GM12878 (cell line): ENCODE measurements at regions not wholly inside any gene's neighbourhood (a gene's known extent, or its start where the extent isn't known, plus 50 kb on each side); places are given as distances from the start of the nearest gene placed in this dataset.

Experiments
- ATAC-seq: fragments of 200-7000 bp; cut with Tn5 transposase; 3 replicates; pipeline ENCODE4 v1.9.1; 2020; ENCODE audit warnings: mild to moderate bottlenecking, moderate library complexity
- BruUV-seq: library from RNA; stranded (reverse); fragments of 400-500 nt; replicated peaks from 2 replicates; lab custom pipeline; 2021; lab: Mats Ljungman, UMichigan
- CTCF ChIA-PET: fragments of 300-600 bp; sonication (Branson Sonifier 250); formaldehyde crosslinking; extraction: SDS; loops from one replicate; lab custom pipeline; 2021; ENCODE audit warnings: inconsistent platforms; lab: Yijun Ruan, JAX
- POLR2A ChIA-PET: fragments of 350-600 bp; formaldehyde crosslinking; extraction: SDS; loops from one replicate; lab custom pipeline; 2021; ENCODE audit warnings: inconsistent platforms; lab: Charles Lee
- RAD21 ChIA-PET: fragments of 300-600 bp; sonication (Branson Sonifier 250); formaldehyde crosslinking; loops from one replicate; lab custom pipeline; 2023; ENCODE audit warnings: antibody characterized with exemption; ENCODE audit not compliant: unreplicated experiment; lab: Charles Lee
- SMC1A ChIA-PET: fragments of 300-600 bp; sonication (Branson Sonifier 250); formaldehyde crosslinking; loops from one replicate; lab custom pipeline; 2023; ENCODE audit not compliant: unreplicated experiment, uncharacterized antibody; lab: Charles Lee
- DNase-seq: peaks from one replicate; pipeline ENCODE4 v3.0.0-alpha.2; 2011; ENCODE audit warnings: low read depth, low spot score
- FAIRE-seq: peaks from 3 replicates; lab custom pipeline; 2011; peaks lifted over from hg19 to GRCh38; lab: Jason Lieb, UNC
- H2AFZ ChIP-seq: 2 replicates; pipeline ENCODE4 v1.6.0; 2011; ENCODE audit warnings: low read depth, low read length, control low read depth; ENCODE audit not compliant: control insufficient read depth
- H3K27ac ChIP-seq: 2 replicates; pipeline ENCODE4 v1.5.1; 2011; ENCODE audit warnings: control low read depth; ENCODE audit not compliant: control insufficient read depth, insufficient read depth
- H3K27me3 ChIP-seq, 2 experiments: replicated peaks in 1 of 2; 2 replicates each; pipeline versions ENCODE4 v1.6.0 to v1.6.1; 2011; ENCODE audit warnings: low read length in 1 of 2; ENCODE audit not compliant: control insufficient read depth in 2 of 2, insufficient read depth in 2 of 2
- H3K36me3 ChIP-seq, 2 experiments: 2 replicates each; pipeline ENCODE4 v1.5.1; 2011; ENCODE audit warnings: low read length in 1 of 2; ENCODE audit not compliant: control insufficient read depth in 2 of 2, insufficient read depth in 2 of 2
- H3K4me1 ChIP-seq: 2 replicates; pipeline ENCODE4 v1.6.1; 2011; ENCODE audit warnings: mild to moderate bottlenecking, low read length, moderate library complexity, mixed read lengths; ENCODE audit not compliant: control insufficient read depth, insufficient read depth
- H3K4me2 ChIP-seq: 2 replicates; pipeline ENCODE4 v1.6.0; 2011; ENCODE audit warnings: control low read depth; ENCODE audit not compliant: control insufficient read depth, insufficient read depth
- H3K4me3 ChIP-seq: fragments of 200-600 bp; sonication (generic); 2 replicates; pipeline ENCODE4 v1.5.1; 2016
- H3K79me2 ChIP-seq: 2 replicates; pipeline ENCODE4 v1.6.0; 2011; ENCODE audit warnings: low read length; ENCODE audit not compliant: control insufficient read depth, insufficient read depth
- H3K9ac ChIP-seq: 2 replicates; pipeline ENCODE4 v1.8.0; 2011; ENCODE audit warnings: low read length, control low read depth, mixed read lengths; ENCODE audit not compliant: control insufficient read depth, insufficient read depth
- H3K9me3 ChIP-seq: replicated peaks from 3 replicates; pipeline ENCODE4 v1.5.1; 2011; ENCODE audit warnings: mild to moderate bottlenecking, low read length; ENCODE audit not compliant: control insufficient read depth, insufficient read depth
- H4K20me1 ChIP-seq: 2 replicates; pipeline ENCODE4 v1.6.0; 2011; ENCODE audit not compliant: control insufficient read depth, insufficient read depth
- CTCF ChIP-seq, 3 experiments: IDR thresholded peaks in 2 of 3; conservative IDR thresholded peaks in 1 of 3; 2 replicates each; pipeline ENCODE4 v1.5.1; 2011; ENCODE audit warnings: low read depth in 3 of 3, low read length in 3 of 3, mild to moderate bottlenecking in 3 of 3, control low read depth in 2 of 3, moderate library complexity in 2 of 3, inconsistent platforms in 1 of 3, mixed read lengths in 1 of 3; ENCODE audit not compliant: control insufficient read depth in 2 of 3, insufficient read depth in 1 of 3; ENCODE audit errors: extremely low read depth in 1 of 3
- EP300 ChIP-seq, 2 experiments: fragments of 150-350 bp in 1 of 2; IDR thresholded peaks; 2 replicates each; pipeline ENCODE4 v1.6.1; 2011 to 2012; ENCODE audit warnings: low read depth in 2 of 2, low read length in 2 of 2, borderline replicate concordance in 1 of 2, improper control_type of control experiment in 1 of 2, inconsistent platforms in 1 of 2; ENCODE audit not compliant: control insufficient read depth in 1 of 2
- FOS ChIP-seq: IDR thresholded peaks from 3 replicates; pipeline ENCODE4 v1.6.1; 2011; ENCODE audit warnings: borderline replicate concordance; ENCODE audit not compliant: insufficient read length; ENCODE audit errors: extremely low read depth
- NR2F1 ChIP-seq: fragments of 450-650 bp; conservative IDR thresholded peaks from 2 replicates; pipeline ENCODE4 v1.6.1; 2017; ENCODE audit warnings: mild to moderate bottlenecking
- ZBTB33 ChIP-seq: fragments of 450-650 bp; IDR thresholded peaks from 2 replicates; pipeline ENCODE4 v1.6.1; 2017; ENCODE audit warnings: mild to moderate bottlenecking
- whole genome bisulfite sequencing: methylation state at CpG from one replicate; pipeline ENCODE4 v1.1.6; 2016; ENCODE audit warnings: low lambda C conversion rate; ENCODE audit not compliant: insufficient replicate concordance, insufficient coverage; ENCODE audit errors: missing lambda C conversion rate; 5-methylcytosine and 5-hydroxymethylcytosine counted together
- in situ Hi-C: fragments of 300-500 bp; cut with MboI; formaldehyde crosslinking; loops from 9 replicates; pipeline ENCODE4 v1.14.3; 2018; ENCODE audit warnings: mixed read lengths
- intact Hi-C: fragments of 100-400 bp; cut with micrococcal nuclease; formaldehyde crosslinking; loops from one replicate; pipeline ENCODE4 v1.14.2; 2022; ENCODE audit not compliant: unreplicated experiment

- ChIA-PET CTCF (no interaction called here), POLR2A (no interaction called here), RAD21 (no interaction called here)
- Histone ChIP-seq H2AFZ (no peak overlapping the region), H3K4me1 (no peaks in the 10 kb centered on the region), H3K4me2 (no peak overlapping the region), H3K9me3 (no peaks in the 10 kb centered on the region)
- 24% methylated on average over 4 of the region's 4 CpGs for WGBS
- no TSS peak for BruUV-seq
- FAIRE-seq = peak; percentile 54
- TF ChIP-seq CTCF (IDR thresholded peaks at IDR 0.05 in 2 of 3, conservative IDR thresholded peaks at IDR 0.05 in 1 of 3; ENCODE audit: control insufficient read depth in 2 of 3, extremely low read depth in 1 of 3, insufficient read depth in 1 of 3, low read depth in 3 of 3, low read length in 3 of 3) = no peak
- TF ChIP-seq ZBTB33 = no peak
- no peak for TF ChIP-seq EP300 (IDR thresholded peaks at IDR 0.05; ENCODE audit: borderline replicate concordance in 1 of 2, control insufficient read depth in 1 of 2, low read depth in 2 of 2, low read length in 2 of 2)
- TF ChIP-seq NR2F1 = no peak
- no peak for TF ChIP-seq FOS
- TF ChIP-seq, all 136 proteins: peak for 0
- Histone ChIP-seq H3K9ac (no peak overlapping the region), H3K27ac (no peak overlapping the region), H3K27me3 (no peaks in the 10 kb centered on the region), H4K20me1 (no peaks in the 10 kb centered on the region), H3K4me3 (no peak overlapping the region), H3K79me2 (no peaks in the 10 kb centered on the region), H3K36me3 (no peaks in the 10 kb centered on the region)
- SMC1A ChIA-PET = interaction anchor here (0.7 to 1.0 kb wide), 2 partner anchors 18 to 195 kb away, joined by 3 to 5 read pairs; no protein-coding TSS in a partner anchor
- ATAC-seq = no peak
- no peak for DNase-seq
- intact Hi-C loops (no loop called here), in situ Hi-C loops (no loop called here)
Observed at GRCh38 chr4:53861856-53862610, 202.4 kb downstream of the CHIC2 start.
